ENCODE measurements at regions not wholly inside any gene's neighbourhood (a gene's known extent, or its start where the extent isn't known, plus 50 kb on each side); places are given as distances from the start of the nearest gene placed in this dataset.

DNA sequence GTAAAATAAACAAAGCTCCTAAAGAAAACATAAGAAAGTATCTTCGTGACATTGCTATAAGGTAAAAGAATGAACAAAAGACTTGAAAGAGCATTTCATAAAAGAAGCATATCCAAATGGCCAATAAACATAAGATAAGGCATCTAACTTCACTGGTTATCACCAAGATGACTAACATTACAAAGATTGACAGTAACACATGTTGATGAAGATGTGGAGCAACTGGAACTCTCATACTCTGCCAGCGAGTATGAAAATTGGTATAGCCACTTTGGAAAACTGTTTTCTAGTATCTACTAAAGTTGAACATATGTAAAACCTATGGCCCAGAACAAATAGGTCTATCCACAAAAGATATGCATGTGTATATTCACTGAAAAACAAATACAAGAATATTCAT, 150.5 kb downstream of the SNX18 start:
- no peaks in the 10 kb centered on the region for H3K36me3 ChIP-seq (ENCODE audit: insufficient read depth, low read length)
- no peak overlapping the region for H3K9ac ChIP-seq (ENCODE audit: low read depth, low read length, poor library complexity, severe bottlenecking)
- no peaks in the 10 kb centered on the region for H4K20me1 ChIP-seq (ENCODE audit: insufficient read depth, low read length, poor library complexity, severe bottlenecking)
- no peak overlapping the region for H3K4me3 ChIP-seq (ENCODE audit: low read length, poor library complexity, severe bottlenecking)
- no peaks in the 10 kb centered on the region for H3K9me3 ChIP-seq (ENCODE audit: insufficient read depth, low read depth, low read length)
- peaks cover 14% of the 10 kb centered on the region for H3K4me1 ChIP-seq (ENCODE audit: insufficient read depth, low read length, poor library complexity, severe bottlenecking)
- H3F3A ChIP-seq (ENCODE audit: low read depth) = no peaks in the 10 kb centered on the region
- no peaks in the 10 kb centered on the region for H3K27me3 ChIP-seq (ENCODE audit: insufficient read depth, low read length, poor library complexity, severe bottlenecking)
- H3K4me2 ChIP-seq (ENCODE audit: low read depth, low read length, poor library complexity, severe bottlenecking) = no peak overlapping the region
- no peaks in the 10 kb centered on the region for H3K79me2 ChIP-seq (ENCODE audit: insufficient read depth, low read length)
- TF ChIP-seq, protein P1, sequence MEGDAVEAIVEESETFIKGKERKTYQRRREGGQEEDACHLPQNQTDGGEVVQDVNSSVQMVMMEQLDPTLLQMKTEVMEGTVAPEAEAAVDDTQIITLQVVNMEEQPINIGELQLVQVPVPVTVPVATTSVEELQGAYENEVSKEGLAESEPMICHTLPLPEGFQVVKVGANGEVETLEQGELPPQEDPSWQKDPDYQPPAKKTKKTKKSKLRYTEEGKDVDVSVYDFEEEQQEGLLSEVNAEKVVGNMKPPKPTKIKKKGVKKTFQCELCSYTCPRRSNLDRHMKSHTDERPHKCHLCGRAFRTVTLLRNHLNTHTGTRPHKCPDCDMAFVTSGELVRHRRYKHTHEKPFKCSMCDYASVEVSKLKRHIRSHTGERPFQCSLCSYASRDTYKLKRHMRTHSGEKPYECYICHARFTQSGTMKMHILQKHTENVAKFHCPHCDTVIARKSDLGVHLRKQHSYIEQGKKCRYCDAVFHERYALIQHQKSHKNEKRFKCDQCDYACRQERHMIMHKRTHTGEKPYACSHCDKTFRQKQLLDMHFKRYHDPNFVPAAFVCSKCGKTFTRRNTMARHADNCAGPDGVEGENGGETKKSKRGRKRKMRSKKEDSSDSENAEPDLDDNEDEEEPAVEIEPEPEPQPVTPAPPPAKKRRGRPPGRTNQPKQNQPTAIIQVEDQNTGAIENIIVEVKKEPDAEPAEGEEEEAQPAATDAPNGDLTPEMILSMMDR (conservative IDR thresholded peaks at IDR 0.05; ENCODE audit: low read length) = no peak
- TF ChIP-seq EZH2phosphoT487 (IDR thresholded peaks at IDR 0.05; ENCODE audit: borderline replicate concordance) = no peak
- H3K9me2 ChIP-seq (replicated peaks; ENCODE audit: low read depth, low read length) = no peaks in the 10 kb centered on the region
- H2AFZ ChIP-seq (ENCODE audit: low read length) = no peak overlapping the region

DNA sequence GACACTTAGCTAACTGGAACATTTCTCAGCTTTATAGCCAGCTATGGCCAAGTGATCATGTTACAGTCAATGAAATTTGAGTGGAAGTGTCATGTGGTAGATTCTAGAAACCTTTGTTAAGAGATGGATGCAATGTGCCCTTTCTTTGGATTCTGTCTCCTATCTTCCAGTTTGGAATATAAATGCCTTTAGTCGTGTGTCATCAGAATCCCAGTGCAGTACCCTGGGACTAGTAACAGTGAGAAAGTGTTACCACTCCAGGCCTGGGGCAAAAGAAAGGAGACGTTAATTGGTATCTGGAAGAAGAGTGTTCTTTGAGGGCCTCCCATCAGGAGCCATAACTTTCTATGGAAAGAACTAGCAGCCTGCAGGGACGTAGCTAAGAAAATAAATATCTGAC, 149.6 kb downstream of the SNX18 start:
- Histone ChIP-seq H3K9me2 (replicated peaks; ENCODE audit: low read depth, low read length) (no peaks in the 10 kb centered on the region), H3K36me3 (ENCODE audit: insufficient read depth, low read length) (no peaks in the 10 kb centered on the region), H2AFZ (ENCODE audit: low read length) (no peak overlapping the region), H3F3A (ENCODE audit: low read depth) (no peaks in the 10 kb centered on the region), H3K4me3 (ENCODE audit: low read length, poor library complexity, severe bottlenecking) (no peak overlapping the region), H3K9ac (ENCODE audit: low read depth, low read length, poor library complexity, severe bottlenecking) (no peak overlapping the region), H4K20me1 (ENCODE audit: insufficient read depth, low read length, poor library complexity, severe bottlenecking) (no peaks in the 10 kb centered on the region), H3K9me3 (ENCODE audit: insufficient read depth, low read depth, low read length) (no peaks in the 10 kb centered on the region), H3K79me2 (ENCODE audit: insufficient read depth, low read length) (no peaks in the 10 kb centered on the region), H3K4me2 (ENCODE audit: low read depth, low read length, poor library complexity, severe bottlenecking) (no peak overlapping the region), H3K27me3 (ENCODE audit: insufficient read depth, low read length, poor library complexity, severe bottlenecking) (no peaks in the 10 kb centered on the region), H3K4me1 (ENCODE audit: insufficient read depth, low read length, poor library complexity, severe bottlenecking) (peaks cover 14% of the 10 kb centered on the region)
- TF ChIP-seq, protein P1 (conservative IDR thresholded peaks at IDR 0.05; ENCODE audit: low read length) = no peak
- no peak for TF ChIP-seq EZH2phosphoT487 (IDR thresholded peaks at IDR 0.05; ENCODE audit: borderline replicate concordance)

DNA sequence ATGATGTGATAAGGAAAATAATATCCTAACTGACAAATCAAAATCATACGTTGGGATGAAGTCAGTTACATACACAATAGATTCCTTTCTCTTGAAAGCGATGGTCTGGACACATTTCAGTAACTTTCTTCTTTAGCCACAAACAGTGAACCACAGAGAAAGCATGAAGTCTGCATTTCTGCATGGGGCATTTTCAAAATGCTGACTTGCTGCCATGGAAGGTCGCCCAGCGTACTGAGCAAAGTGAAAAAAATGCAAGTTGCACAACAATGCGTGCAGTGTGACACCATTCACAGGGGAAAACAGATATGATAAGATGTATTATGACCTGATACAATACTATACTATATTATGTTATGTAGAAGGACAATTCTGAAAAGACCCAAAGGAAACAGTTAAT, 146.3 kb downstream of the SNX18 start:
- Histone ChIP-seq H3K36me3 (ENCODE audit: insufficient read depth, low read length) (no peaks in the 10 kb centered on the region), H2AFZ (ENCODE audit: low read length) (no peak overlapping the region), H3K9me3 (ENCODE audit: insufficient read depth, low read depth, low read length) (no peaks in the 10 kb centered on the region), H3K9ac (ENCODE audit: low read depth, low read length, poor library complexity, severe bottlenecking) (no peak overlapping the region), H3K4me2 (ENCODE audit: low read depth, low read length, poor library complexity, severe bottlenecking) (no peak overlapping the region), H3K4me3 (ENCODE audit: low read length, poor library complexity, severe bottlenecking) (no peak overlapping the region), H3K79me2 (ENCODE audit: insufficient read depth, low read length) (no peaks in the 10 kb centered on the region), H3F3A (ENCODE audit: low read depth) (no peaks in the 10 kb centered on the region), H4K20me1 (ENCODE audit: insufficient read depth, low read length, poor library complexity, severe bottlenecking) (no peaks in the 10 kb centered on the region), H3K9me2 (replicated peaks; ENCODE audit: low read depth, low read length) (no peaks in the 10 kb centered on the region), H3K4me1 (ENCODE audit: insufficient read depth, low read length, poor library complexity, severe bottlenecking) (no peaks in the 10 kb centered on the region), H3K27me3 (ENCODE audit: insufficient read depth, low read length, poor library complexity, severe bottlenecking) (no peaks in the 10 kb centered on the region)
- TF ChIP-seq, protein P1 (conservative IDR thresholded peaks at IDR 0.05; ENCODE audit: low read length) = no peak
- no peak for TF ChIP-seq EZH2phosphoT487 (IDR thresholded peaks at IDR 0.05; ENCODE audit: borderline replicate concordance)

All from Loucy (cell line).